Gastrocnemius medialis (tissue), 4 donors: ENCODE measurements at regions not wholly inside any gene's neighbourhood (a gene's known extent, or its start where the extent isn't known, plus 50 kb on each side); places are given as distances from the start of the nearest gene placed in this dataset.

Experiments used
- POLR2A ChIP-seq, 2 donors: fragments of 450-650 bp; IDR thresholded peaks; one replicate each; pipeline ENCODE4 v1.6.1; 2017; ENCODE audit warnings: antibody characterized with exemption in 2 of 2, mild to moderate bottlenecking in 2 of 2, moderate library complexity in 2 of 2
- TF ChIP-seq, protein P1 (sequence below), 5 experiments: fragments of 450-650 bp in 3 of 5; fragments of 200-600 bp in 2 of 5; sonication (generic) in 2 of 5; IDR thresholded peaks in 4 of 5; conservative IDR thresholded peaks in 1 of 5; 1 replicate in 4 of 5; 2 replicates in 1 of 5; pipeline ENCODE4 v1.5.1; 2016 to 2019; ENCODE audit warnings: antibody characterized with exemption in 5 of 5, mild to moderate bottlenecking in 3 of 5, moderate library complexity in 3 of 5

DNA sequence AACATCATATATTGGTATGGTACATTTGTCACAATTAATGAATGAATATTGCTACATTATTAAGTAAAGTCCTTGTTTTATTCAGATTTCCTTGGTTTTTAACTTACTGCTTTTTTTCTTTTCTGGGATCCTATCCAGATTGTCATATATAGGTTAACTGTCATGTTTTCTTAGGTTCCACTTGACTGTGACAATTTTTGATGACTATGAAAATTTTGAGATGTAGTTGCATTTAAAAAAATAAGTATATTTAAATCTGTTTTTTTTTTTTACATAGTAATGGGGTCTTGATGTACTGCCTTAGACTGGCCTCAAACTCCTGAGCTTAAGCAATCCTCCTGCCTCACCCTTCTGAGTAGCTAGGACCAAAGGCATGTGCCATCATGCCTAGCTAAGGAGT is 76.8 kb downstream of the ATP6V1G3 start:
- TF ChIP-seq, protein P1, sequence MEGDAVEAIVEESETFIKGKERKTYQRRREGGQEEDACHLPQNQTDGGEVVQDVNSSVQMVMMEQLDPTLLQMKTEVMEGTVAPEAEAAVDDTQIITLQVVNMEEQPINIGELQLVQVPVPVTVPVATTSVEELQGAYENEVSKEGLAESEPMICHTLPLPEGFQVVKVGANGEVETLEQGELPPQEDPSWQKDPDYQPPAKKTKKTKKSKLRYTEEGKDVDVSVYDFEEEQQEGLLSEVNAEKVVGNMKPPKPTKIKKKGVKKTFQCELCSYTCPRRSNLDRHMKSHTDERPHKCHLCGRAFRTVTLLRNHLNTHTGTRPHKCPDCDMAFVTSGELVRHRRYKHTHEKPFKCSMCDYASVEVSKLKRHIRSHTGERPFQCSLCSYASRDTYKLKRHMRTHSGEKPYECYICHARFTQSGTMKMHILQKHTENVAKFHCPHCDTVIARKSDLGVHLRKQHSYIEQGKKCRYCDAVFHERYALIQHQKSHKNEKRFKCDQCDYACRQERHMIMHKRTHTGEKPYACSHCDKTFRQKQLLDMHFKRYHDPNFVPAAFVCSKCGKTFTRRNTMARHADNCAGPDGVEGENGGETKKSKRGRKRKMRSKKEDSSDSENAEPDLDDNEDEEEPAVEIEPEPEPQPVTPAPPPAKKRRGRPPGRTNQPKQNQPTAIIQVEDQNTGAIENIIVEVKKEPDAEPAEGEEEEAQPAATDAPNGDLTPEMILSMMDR (IDR thresholded peaks at IDR 0.05 in 4 of 5, conservative IDR thresholded peaks at IDR 0.05 in 1 of 5) = no peak
- TF ChIP-seq POLR2A (IDR thresholded peaks at IDR 0.05) = no peak
